CD4-positive, alpha-beta memory T cell (primary cell): ENCODE measurements at regions not wholly inside any gene's neighbourhood (a gene's known extent, or its start where the extent isn't known, plus 50 kb on each side); places are given as distances from the start of the nearest gene placed in this dataset.

ENCODE experiments used
- CTCF ChIA-PET: fragments of 350-600 bp; sonication (Branson Sonifier 250); formaldehyde crosslinking; loops from one replicate; lab custom pipeline; 2021; ENCODE audit warnings: inconsistent platforms; ENCODE audit not compliant: partially characterized antibody; lab: Charles Lee
- POLR2A ChIA-PET: fragments of 350-600 bp; sonication (Branson Sonifier 250); formaldehyde crosslinking; loops from one replicate; lab custom pipeline; 2021; ENCODE audit not compliant: partially characterized antibody; lab: Charles Lee
- DNase-seq, 5 donors: peaks; one replicate each; pipeline versions ENCODE4 v3.0.0 to v3.0.0-alpha.2; 2020 to 2022; ENCODE audit warnings: mixed read lengths in 1 of 5
- H3K27ac ChIP-seq: one replicate; pipeline ENCODE4 v1.7.0; 2013; ENCODE audit warnings: low read depth, low read length
- H3K27me3 ChIP-seq: 2 replicates; pipeline ENCODE4 v1.7.0; 2013; ENCODE audit warnings: mild to moderate bottlenecking, low read length, moderate library complexity; ENCODE audit not compliant: insufficient read depth
- H3K36me3 ChIP-seq: 2 replicates; pipeline ENCODE4 v1.7.0; 2013; ENCODE audit warnings: mild to moderate bottlenecking, low read length, moderate library complexity; ENCODE audit not compliant: insufficient read depth
- H3K4me1 ChIP-seq: 2 replicates; pipeline ENCODE4 v1.7.0; 2013; ENCODE audit warnings: mild to moderate bottlenecking, low read length, moderate library complexity; ENCODE audit not compliant: insufficient read depth
- H3K4me3 ChIP-seq, 2 donors: one replicate each; pipeline ENCODE4 v1.7.0; 2013; ENCODE audit warnings: low read length in 2 of 2, mild to moderate bottlenecking in 1 of 2
- H3K9me3 ChIP-seq, 2 donors: one replicate each; pipeline ENCODE4 v1.7.0; 2013; ENCODE audit warnings: low read length in 2 of 2, control low read depth in 1 of 2; ENCODE audit not compliant: control insufficient read depth in 1 of 2
- H3K27ac Mint-ChIP-seq, 7 donors: one replicate each; pipeline ENCODE4 v1.8.0; 2020 to 2021; ENCODE audit warnings: mixed read lengths in 7 of 7, mild to moderate bottlenecking in 6 of 7, inconsistent platforms in 3 of 7, moderate library complexity in 3 of 7
- H3K27me3 Mint-ChIP-seq, 2 donors: one replicate each; pipeline ENCODE4 v1.8.0; 2020 to 2021; ENCODE audit warnings: mixed read lengths in 2 of 2
- H3K36me3 Mint-ChIP-seq, 2 donors: one replicate each; pipeline ENCODE4 v1.8.0; 2020 to 2021; ENCODE audit warnings: mixed read lengths in 2 of 2, inconsistent platforms in 1 of 2, mild to moderate bottlenecking in 1 of 2
- H3K4me1 Mint-ChIP-seq, 4 donors: one replicate each; pipeline ENCODE4 v1.8.0; 2020 to 2021; ENCODE audit warnings: mixed read lengths in 4 of 4, mild to moderate bottlenecking in 1 of 4
- H3K4me3 Mint-ChIP-seq, 8 donors: one replicate each; pipeline ENCODE4 v1.8.0; 2020 to 2021; ENCODE audit warnings: mixed read lengths in 8 of 8, mild to moderate bottlenecking in 7 of 8, moderate library complexity in 6 of 8, inconsistent platforms in 3 of 8
- H3K9me3 Mint-ChIP-seq, 8 donors: one replicate each; pipeline ENCODE4 v1.8.0; 2020 to 2021; ENCODE audit warnings: mixed read lengths in 8 of 8, mild to moderate bottlenecking in 5 of 8, inconsistent platforms in 3 of 8, moderate library complexity in 1 of 8
- intact Hi-C: fragments of 100-400 bp; cut with micrococcal nuclease; formaldehyde crosslinking; loops from one replicate; pipeline ENCODE4 v1.15.1; 2023

GRCh38 chr10:35910234-35910633, 268.1 kb upstream of the FZD8 start:
- Histone ChIP-seq H3K27me3 (no peaks in the 10 kb centered on the region), H3K4me3 (no peak overlapping the region), H3K36me3 (no peaks in the 10 kb centered on the region), H3K4me1 (no peaks in the 10 kb centered on the region), H3K27ac (no peak overlapping the region), H3K9me3 (no peaks in the 10 kb centered on the region)
- POLR2A ChIA-PET, result no interaction called here
- H3K27ac Mint-ChIP-seq, result no peak overlapping the region
- CTCF ChIA-PET, result no interaction called here
- H3K4me1 Mint-ChIP-seq, result no peaks in the 10 kb centered on the region
- H3K4me3 Mint-ChIP-seq, result no peak overlapping the region
- no peaks in the 10 kb centered on the region for H3K27me3 Mint-ChIP-seq
- DNase-seq, result no peak
- intact Hi-C loops, result no loop called here
- H3K36me3 Mint-ChIP-seq, result no peaks in the 10 kb centered on the region
- H3K9me3 Mint-ChIP-seq, result peaks cover 0 to 3% (median 0%) of the 10 kb centered on the region in 8 donors

- ChIA-PET POLR2A (no interaction called here), CTCF (no interaction called here)
- H3K27me3 ChIP-seq, result no peaks in the 10 kb centered on the region
- no peaks in the 10 kb centered on the region for H3K4me1 Mint-ChIP-seq
- no peaks in the 10 kb centered on the region for H3K36me3 ChIP-seq
- no peaks in the 10 kb centered on the region for H3K27me3 Mint-ChIP-seq
- H3K9me3 Mint-ChIP-seq, result peaks cover 0 to 4% (median 0%) of the 10 kb centered on the region in 8 donors
- DNase-seq, result no peak
- H3K4me3 Mint-ChIP-seq, result no peak overlapping the region
- intact Hi-C loops, result no loop called here
- H3K4me3 ChIP-seq, result no peak overlapping the region
- H3K36me3 Mint-ChIP-seq, result no peaks in the 10 kb centered on the region
- H3K4me1 ChIP-seq, result no peaks in the 10 kb centered on the region
- no peak overlapping the region for H3K27ac ChIP-seq
- H3K27ac Mint-ChIP-seq, result no peak overlapping the region
- no peaks in the 10 kb centered on the region for H3K9me3 ChIP-seq
Observed at GRCh38 chr10:35909121-35909720, 267.1 kb upstream of the FZD8 start.

- no peaks in the 10 kb centered on the region for H3K36me3 Mint-ChIP-seq
- no peak overlapping the region for H3K4me3 ChIP-seq
- H3K4me1 ChIP-seq, result no peaks in the 10 kb centered on the region
- H3K9me3 Mint-ChIP-seq, result peaks cover 0 to 4% (median 0%) of the 10 kb centered on the region in 8 donors
- H3K27me3 Mint-ChIP-seq, result no peaks in the 10 kb centered on the region
- CTCF ChIA-PET, result no interaction called here
- H3K4me1 Mint-ChIP-seq, result no peaks in the 10 kb centered on the region
- H3K9me3 ChIP-seq, result no peaks in the 10 kb centered on the region
- H3K27ac Mint-ChIP-seq, result no peak overlapping the region
- no peak overlapping the region for H3K27ac ChIP-seq
- H3K36me3 ChIP-seq, result no peaks in the 10 kb centered on the region
- H3K4me3 Mint-ChIP-seq, result no peak overlapping the region
- POLR2A ChIA-PET, result no interaction called here
- H3K27me3 ChIP-seq, result no peaks in the 10 kb centered on the region
- DNase-seq, result no peak
- intact Hi-C loops, result no loop called here
Observed at GRCh38 chr10:35908451-35908850, 266.4 kb upstream of the FZD8 start.

- H3K27ac Mint-ChIP-seq, result no peak overlapping the region
- Histone ChIP-seq H3K27me3 (no peaks in the 10 kb centered on the region), H3K27ac (no peak overlapping the region), H3K4me3 (no peak overlapping the region), H3K9me3 (no peaks in the 10 kb centered on the region), H3K36me3 (no peaks in the 10 kb centered on the region), H3K4me1 (no peaks in the 10 kb centered on the region)
- intact Hi-C loops, result no loop called here
- H3K4me3 Mint-ChIP-seq, result no peak overlapping the region
- H3K4me1 Mint-ChIP-seq, result no peaks in the 10 kb centered on the region
- no peaks in the 10 kb centered on the region for H3K27me3 Mint-ChIP-seq
- ChIA-PET POLR2A (interaction anchor here (0.6 kb wide), 1 partner anchor 787 kb away, joined by 3 read pairs; no protein-coding TSS in a partner anchor), CTCF (no interaction called here)
- DNase-seq, result no peak
- peaks cover 0 to 4% (median 0%) of the 10 kb centered on the region in 8 donors for H3K9me3 Mint-ChIP-seq
- H3K36me3 Mint-ChIP-seq, result no peaks in the 10 kb centered on the region
Observed at GRCh38 chr10:35907548-35907947, 265.5 kb upstream of the FZD8 start.

GRCh38 chr10:35906155-35906554, 264.1 kb upstream of the FZD8 start:
- no peaks in the 10 kb centered on the region for H3K27me3 Mint-ChIP-seq
- intact Hi-C loops, result no loop called here
- CTCF ChIA-PET, result no interaction called here

GRCh38 chr10:35903021-35903420, 260.9 kb upstream of the FZD8 start:
- ChIA-PET POLR2A (no interaction called here), CTCF (no interaction called here)
- Histone ChIP-seq H3K27ac (no peak overlapping the region), H3K4me1 (no peaks in the 10 kb centered on the region), H3K9me3 (no peaks in the 10 kb centered on the region), H3K27me3 (no peaks in the 10 kb centered on the region), H3K4me3 (no peak overlapping the region), H3K36me3 (no peaks in the 10 kb centered on the region)
- Mint-ChIP-seq H3K36me3 (no peaks in the 10 kb centered on the region), H3K9me3 (peaks cover 0 to 6% (median 1%) of the 10 kb centered on the region in 8 donors), H3K27me3 (no peaks in the 10 kb centered on the region), H3K27ac (no peak overlapping the region), H3K4me1 (no peaks in the 10 kb centered on the region), H3K4me3 (peak overlapping the region in 1 of 8 donors; percentile 12)
- no peak for DNase-seq
- intact Hi-C loops, result no loop called here

More at GRCh38 chr10:35906155-35906554, 264.1 kb upstream of the FZD8 start:
- peaks cover 0 to 4% (median under 1%) of the 10 kb centered on the region in 8 donors for H3K9me3 Mint-ChIP-seq
- no peak overlapping the region for H3K4me3 Mint-ChIP-seq
- H3K27ac Mint-ChIP-seq, result no peak overlapping the region
- no peak for DNase-seq
- POLR2A ChIA-PET, result no interaction called here
- Histone ChIP-seq H3K4me1 (no peaks in the 10 kb centered on the region), H3K27ac (no peak overlapping the region), H3K9me3 (no peaks in the 10 kb centered on the region), H3K27me3 (no peaks in the 10 kb centered on the region), H3K36me3 (no peaks in the 10 kb centered on the region), H3K4me3 (no peak overlapping the region)
- no peaks in the 10 kb centered on the region for H3K4me1 Mint-ChIP-seq
- no peaks in the 10 kb centered on the region for H3K36me3 Mint-ChIP-seq

GRCh38 chr10:35898716-35899440, 256.8 kb upstream of the FZD8 start:
- intact Hi-C loops, result no loop called here
- Mint-ChIP-seq H3K9me3 (peaks cover 0 to 4% (median under 1%) of the 10 kb centered on the region in 8 donors), H3K36me3 (no peaks in the 10 kb centered on the region), H3K4me3 (no peak overlapping the region), H3K27me3 (no peaks in the 10 kb centered on the region), H3K27ac (no peak overlapping the region), H3K4me1 (no peaks in the 10 kb centered on the region)
- DNase-seq, result no peak
- ChIA-PET POLR2A (no interaction called here), CTCF (no interaction called here)
- no peaks in the 10 kb centered on the region for H3K4me1 ChIP-seq
- H3K27me3 ChIP-seq, result no peaks in the 10 kb centered on the region
- no peak overlapping the region for H3K4me3 ChIP-seq
- H3K36me3 ChIP-seq, result no peaks in the 10 kb centered on the region
- no peak overlapping the region for H3K27ac ChIP-seq
- H3K9me3 ChIP-seq, result no peaks in the 10 kb centered on the region
